KG1 (cell line): ENCODE measurements at regions not wholly inside any gene's neighbourhood (a gene's known extent, or its start where the extent isn't known, plus 50 kb on each side); places are given as distances from the start of the nearest gene placed in this dataset.

ENCODE experiments used
- DNase-seq: peaks from one replicate; lab custom pipeline; 2025; lab: John Stamatoyannopoulos, UW

GRCh38 chr11:15379483-15379882 lies 264.8 kb downstream of the INSC start:
- DNase-seq: no peak

GRCh38 chr11:15390857-15391256 lies 276.1 kb downstream of the INSC start:
- no peak for DNase-seq

- no peak for DNase-seq
Observed at GRCh38 chr11:15396778-15397177, 282.1 kb downstream of the INSC start.

DNA sequence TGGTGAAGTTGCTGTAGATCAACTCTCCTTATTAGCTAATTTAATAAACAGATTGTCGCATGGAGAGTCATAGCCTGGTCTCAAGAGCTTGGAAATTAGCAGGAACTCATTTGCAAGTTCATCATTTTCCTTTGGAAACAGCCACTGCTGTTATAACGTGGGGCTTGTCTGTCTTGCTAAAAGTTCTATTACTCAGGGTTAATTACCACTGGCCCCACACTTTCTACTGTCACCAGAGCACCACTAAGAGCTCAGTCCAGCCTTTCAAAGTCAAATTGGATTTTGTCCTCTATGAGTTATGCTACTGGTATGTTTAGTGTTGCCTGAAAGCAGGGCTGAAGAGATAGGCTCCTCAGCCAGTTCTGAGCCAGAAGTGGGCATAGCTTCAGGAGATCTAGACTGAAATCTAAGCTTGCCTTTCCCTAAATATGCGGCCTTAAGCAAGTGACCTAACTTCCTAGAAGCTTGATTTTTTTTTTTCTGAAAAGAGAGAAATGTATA lies 292.2 kb downstream of the INSC start:
- no peak for DNase-seq

- DNase-seq: no peak
Observed at GRCh38 chr11:15412054-15412453, 297.3 kb downstream of the INSC start.

GRCh38 chr11:15418921-15419320 lies 304.2 kb downstream of the INSC start:
- DNase-seq: no peak

GRCh38 chr11:15419696-15420095 lies 305.0 kb downstream of the INSC start:
- no peak for DNase-seq

DNA sequence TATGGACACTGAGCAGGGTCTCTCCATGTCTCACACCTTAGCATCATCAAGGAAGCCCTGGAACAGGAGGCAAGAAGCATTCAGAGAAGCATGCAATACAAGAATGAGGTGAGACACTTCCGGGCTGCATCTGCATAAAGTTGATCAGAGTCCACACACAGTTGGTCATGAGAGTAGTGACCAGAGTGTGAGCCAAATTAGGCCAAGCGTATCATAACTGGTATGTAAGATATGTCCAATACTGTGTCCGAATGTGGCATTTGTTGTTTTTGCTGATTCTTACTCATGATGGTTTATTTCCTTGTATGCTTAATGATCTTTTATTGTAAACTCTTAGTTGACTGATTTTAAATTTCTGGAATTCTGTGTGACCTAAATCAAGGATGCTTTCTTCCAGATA lies 315.7 kb downstream of the INSC start:
- DNase-seq: no peak

- DNase-seq: no peak
Observed at GRCh38 chr11:15434529-15434928, 319.8 kb downstream of the INSC start.

DNA sequence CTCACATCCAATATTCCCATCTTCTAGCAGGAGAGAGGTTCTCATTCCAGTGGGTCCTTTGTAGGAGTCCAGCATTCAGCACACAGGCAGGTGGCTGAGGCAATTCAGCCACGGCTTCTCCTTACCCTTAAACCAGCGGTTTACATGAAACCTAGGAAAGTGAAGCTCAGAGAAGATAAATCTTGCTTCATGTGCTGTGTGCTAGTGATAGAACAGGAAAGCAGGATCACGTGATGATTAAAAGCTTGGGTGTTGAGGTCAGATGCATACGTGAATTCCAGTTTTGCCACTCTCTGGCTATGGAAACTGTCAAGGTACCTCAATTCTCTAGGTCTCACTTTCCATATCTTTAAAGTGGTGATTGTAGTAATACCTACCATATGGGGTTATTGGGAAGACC lies 331.6 kb downstream of the INSC start:
- no peak for DNase-seq

- no peak for DNase-seq
Observed at GRCh38 chr11:15446929-15447328, 332.2 kb downstream of the INSC start.

DNA sequence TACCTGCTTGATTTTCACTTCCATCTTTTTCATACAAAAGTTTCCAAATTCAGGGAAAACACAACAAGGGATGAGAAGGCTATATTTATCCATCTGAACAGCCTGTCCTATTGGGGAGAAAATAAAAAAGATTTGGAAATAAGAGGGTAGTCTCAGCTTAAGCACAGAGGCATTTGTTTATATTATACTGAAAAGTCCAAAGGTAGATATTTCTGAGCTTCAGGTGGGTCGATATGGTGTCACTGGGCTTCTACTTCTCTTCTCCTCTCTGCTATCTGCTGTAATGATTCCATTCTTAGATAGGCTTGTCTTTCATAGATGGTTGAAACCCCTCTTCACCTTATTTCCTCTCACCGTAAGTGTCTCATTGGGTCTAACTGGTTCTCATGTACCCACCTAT lies 337.0 kb downstream of the INSC start:
- DNase-seq: no peak

DNA sequence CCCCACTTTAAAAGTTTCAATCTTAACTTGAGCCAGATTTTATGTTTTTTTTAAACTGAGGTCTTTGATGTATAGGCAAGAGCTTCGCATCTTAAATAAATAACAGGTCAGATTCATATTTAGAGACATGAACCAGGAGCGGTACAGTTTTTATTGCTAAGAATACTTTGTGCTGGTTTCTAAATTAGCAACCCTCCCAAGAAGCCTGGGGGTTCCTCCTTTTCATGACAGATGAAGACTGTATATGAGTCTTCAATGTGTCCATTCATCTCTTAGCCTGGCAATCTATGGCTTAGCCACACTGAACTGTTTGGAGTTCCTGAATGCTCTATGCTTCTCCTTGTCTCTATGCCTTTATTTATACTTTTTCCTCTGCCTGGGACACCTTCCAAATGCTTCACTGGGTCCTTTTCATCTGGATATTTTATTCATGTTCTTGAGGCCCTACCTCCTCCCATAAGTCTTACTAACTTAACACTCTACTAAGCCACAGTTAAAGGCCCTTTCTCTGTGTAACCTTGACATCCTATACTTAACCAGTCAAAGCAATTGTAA lies 338.6 kb downstream of the INSC start:
- no peak for DNase-seq

DNA sequence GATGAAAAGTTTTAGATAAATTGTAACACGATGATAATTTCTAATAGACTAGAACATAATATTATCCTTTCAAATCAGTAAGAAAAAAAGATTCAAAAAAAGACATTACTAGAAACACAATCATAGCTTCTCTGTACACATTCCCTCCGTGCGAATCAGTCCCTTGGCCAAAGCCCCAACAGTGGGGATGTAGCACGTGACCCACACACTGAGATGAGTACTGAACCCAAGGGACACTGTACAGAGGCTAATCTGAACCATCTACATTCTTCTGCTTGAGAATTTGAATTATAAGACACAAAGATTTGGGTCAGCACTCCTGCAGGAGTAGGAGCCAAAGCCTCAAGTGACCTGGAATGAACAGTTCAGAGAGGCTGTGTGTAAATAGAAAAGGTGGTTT lies 353.7 kb downstream of the INSC start:
- DNase-seq: no peak

GRCh38 chr11:15471048-15471894 lies 356.5 kb downstream of the INSC start:
- no peak for DNase-seq

- no peak for DNase-seq
Observed at GRCh38 chr11:15471895-15472799, 357.4 kb downstream of the INSC start.

DNA sequence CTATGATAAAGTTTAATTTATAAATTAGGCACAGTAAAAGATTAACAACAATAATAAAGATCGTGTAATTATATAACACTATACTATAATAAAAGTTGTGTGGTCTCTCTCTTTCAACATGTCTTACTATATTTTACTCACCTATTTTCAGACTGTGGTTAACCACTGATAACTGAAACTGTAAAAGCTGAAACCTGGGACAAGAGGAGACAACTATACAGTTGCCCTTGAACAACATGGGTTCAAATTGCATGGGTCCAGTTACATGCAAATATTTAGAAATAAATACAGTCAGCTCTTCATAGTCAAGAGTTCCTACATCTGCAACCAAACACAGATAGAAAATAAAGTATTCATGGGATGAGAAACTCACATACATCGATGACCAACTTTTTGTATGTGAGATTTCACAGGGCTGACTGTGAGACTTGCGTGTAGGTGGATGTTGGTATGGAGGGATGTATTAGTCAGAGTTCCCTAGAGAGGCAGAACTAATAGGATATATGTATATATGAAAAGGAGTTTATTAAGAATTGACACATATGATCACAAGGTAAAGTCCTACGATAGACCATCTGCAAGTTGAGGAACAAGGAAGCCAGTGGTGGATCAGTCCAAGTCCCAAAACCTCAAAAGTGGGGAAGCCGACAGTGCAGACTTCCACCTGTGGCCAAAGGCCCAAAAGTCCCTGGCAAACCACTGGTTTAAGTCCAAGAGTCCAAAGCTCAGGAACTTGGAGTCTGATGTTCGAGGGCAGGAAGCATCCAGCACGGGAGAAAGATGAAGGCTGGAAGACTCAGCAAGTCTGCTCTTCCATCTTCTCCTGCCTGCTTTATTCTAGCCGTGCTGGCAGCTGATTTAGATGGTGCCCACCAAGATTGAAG lies 359.5 kb downstream of the INSC start:
- no peak for DNase-seq

DNA sequence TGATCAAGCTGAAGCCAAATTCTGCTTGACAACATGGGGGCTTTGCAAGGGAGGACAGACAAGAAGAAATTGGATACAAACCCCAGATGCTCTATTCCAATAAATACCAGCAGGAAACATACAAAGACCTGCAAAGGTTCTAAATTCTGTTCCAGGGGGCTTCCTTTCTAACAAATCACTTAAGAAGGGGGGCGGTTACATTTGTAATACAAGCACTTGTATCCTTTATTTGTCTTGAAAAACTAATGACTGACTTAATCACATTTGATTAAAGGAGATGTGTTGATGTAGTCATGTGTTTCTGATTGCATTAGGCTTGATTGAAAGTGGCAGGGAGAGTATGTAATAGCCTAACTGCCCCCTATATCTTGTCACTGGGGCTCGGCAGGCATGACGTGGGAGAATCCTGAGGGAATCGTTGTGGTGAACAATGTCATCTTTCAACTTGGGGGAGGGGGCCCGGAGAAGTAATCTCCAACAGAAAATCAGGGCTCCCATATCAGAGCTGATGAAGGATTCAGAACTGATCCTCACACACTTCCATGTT lies 361.7 kb downstream of the INSC start:
- DNase-seq: no peak

DNA sequence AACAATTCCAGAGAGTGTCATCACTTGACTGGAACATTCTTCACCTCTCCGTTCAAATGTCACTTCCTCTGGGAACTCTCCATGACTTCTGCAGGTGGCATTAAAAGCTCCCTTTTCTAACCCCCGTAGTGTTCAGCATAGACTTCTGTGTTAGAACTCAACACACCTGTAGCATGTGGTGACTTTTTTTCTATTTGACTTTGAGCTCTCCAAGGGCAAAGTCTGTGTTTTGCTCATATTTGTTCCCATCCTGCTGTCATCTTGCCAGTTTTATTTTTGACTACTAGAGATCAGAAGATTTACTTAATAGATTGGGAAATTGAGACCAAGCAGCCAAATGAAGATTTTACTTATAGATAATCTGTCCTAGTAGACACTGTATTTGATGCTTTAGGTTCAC lies 367.1 kb downstream of the INSC start:
- DNase-seq: no peak

- DNase-seq: no peak
Observed at GRCh38 chr11:15483205-15483604, 368.5 kb downstream of the INSC start.

DNA sequence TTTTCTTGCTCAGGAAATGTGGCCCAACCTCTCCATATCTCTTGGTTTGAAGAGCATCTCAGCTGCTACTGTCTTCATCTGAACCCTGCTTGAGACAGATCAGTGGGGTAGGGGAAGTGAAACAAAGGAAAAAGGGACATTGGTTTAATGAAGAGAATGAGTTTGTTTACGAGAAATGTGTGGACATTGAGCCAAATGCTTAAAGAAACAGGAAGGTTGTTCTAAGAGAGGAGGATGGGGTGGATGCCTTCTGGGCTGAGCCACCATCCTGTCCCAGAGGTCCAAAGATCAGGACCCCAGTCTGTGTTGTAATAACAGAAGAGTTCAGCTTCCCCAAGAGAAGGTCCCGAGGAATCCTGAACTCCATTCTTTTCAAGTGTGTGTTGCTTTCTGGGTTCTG lies 369.7 kb downstream of the INSC start:
- no peak for DNase-seq
